CD14-positive monocyte (primary cell): ENCODE measurements at regions not wholly inside any gene's neighbourhood (a gene's known extent, or its start where the extent isn't known, plus 50 kb on each side); places are given as distances from the start of the nearest gene placed in this dataset.

Experiments
- DNase-seq, 3 donors: peaks; one replicate each; pipeline ENCODE4 v3.0.0-alpha.2; 2011 to 2022
- H2AFZ ChIP-seq: 2 replicates; pipeline ENCODE4 v1.6.0; 2012; ENCODE audit warnings: mild to moderate bottlenecking, low read depth, low read length, inconsistent platforms; ENCODE audit not compliant: insufficient read depth, poor library complexity, severe bottlenecking
- H3K27ac ChIP-seq, 2 donors: 1 replicate in 1 of 2; 2 replicates in 1 of 2; pipeline ENCODE4 v1.5.1; 2012 to 2013; ENCODE audit warnings: low read length in 2 of 2, control low read depth in 1 of 2, inconsistent platforms in 1 of 2, low read depth in 1 of 2, mild to moderate bottlenecking in 1 of 2
- H3K27me3 ChIP-seq, 2 donors: one replicate each; pipeline versions ENCODE4 v1.6.0 to v1.6.1; 2011 to 2013; ENCODE audit warnings: low read length in 2 of 2; ENCODE audit not compliant: control insufficient read depth in 2 of 2, insufficient read depth in 2 of 2
- H3K36me3 ChIP-seq, 2 donors: replicated peaks in 1 of 2; 1 replicate in 1 of 2; 2 replicates in 1 of 2; pipeline versions ENCODE4 v1.5.1 to v1.6.1; 2012 to 2013; ENCODE audit warnings: low read length in 2 of 2, control low read depth in 1 of 2, inconsistent platforms in 1 of 2, mild to moderate bottlenecking in 1 of 2; ENCODE audit not compliant: insufficient read depth in 2 of 2, control insufficient read depth in 1 of 2
- H3K4me1 ChIP-seq, 2 donors: 1 replicate in 1 of 2; 2 replicates in 1 of 2; pipeline versions ENCODE4 v1.5.1 to v1.6.1; 2012 to 2013; ENCODE audit warnings: low read length in 2 of 2, control low read depth in 1 of 2, inconsistent platforms in 1 of 2, mild to moderate bottlenecking in 1 of 2, moderate library complexity in 1 of 2; ENCODE audit not compliant: insufficient read depth in 2 of 2, control insufficient read depth in 1 of 2
- H3K4me2 ChIP-seq: replicated peaks from 2 replicates; pipeline ENCODE3; 2012; ENCODE audit warnings: low read length, moderate library complexity, mild to moderate bottlenecking; ENCODE audit not compliant: poor library complexity, severe bottlenecking; ENCODE audit errors: extremely low read depth
- H3K4me3 ChIP-seq, 3 experiments: fragments of 200-600 bp in 1 of 3; sonication (generic) in 1 of 3; replicated peaks in 1 of 3; 1 replicate in 2 of 3; 2 replicates in 1 of 3; pipeline ENCODE4 v1.5.1; 2011 to 2013; ENCODE audit warnings: low read length in 3 of 3, mild to moderate bottlenecking in 3 of 3, control low read depth in 2 of 3, low read depth in 2 of 3, inconsistent platforms in 1 of 3, moderate library complexity in 1 of 3
- H3K79me2 ChIP-seq: 2 replicates; pipeline ENCODE4 v1.6.0; 2012; ENCODE audit warnings: mild to moderate bottlenecking, control low read depth, inconsistent platforms, low read length, moderate library complexity; ENCODE audit not compliant: insufficient read depth
- H3K9ac ChIP-seq: 2 replicates; pipeline ENCODE4 v1.6.0; 2017; ENCODE audit warnings: low read length, mild to moderate bottlenecking; ENCODE audit not compliant: insufficient read depth, poor library complexity, severe bottlenecking
- H3K9me3 ChIP-seq, 2 donors: replicated peaks in 1 of 2; 1 replicate in 1 of 2; 2 replicates in 1 of 2; pipeline versions ENCODE4 v1.5.1 to v1.6.1; 2012 to 2013; ENCODE audit warnings: low read length in 2 of 2, control low read depth in 1 of 2; ENCODE audit not compliant: control insufficient read depth in 1 of 2, insufficient read depth in 1 of 2
- H4K20me1 ChIP-seq: 2 replicates; pipeline ENCODE4 v1.6.0; 2012; ENCODE audit warnings: mild to moderate bottlenecking, low read length, control low read depth, moderate library complexity; ENCODE audit not compliant: insufficient read depth
- H3K27ac Mint-ChIP-seq, 7 donors: one replicate each; pipeline ENCODE4 v1.8.0; 2020; ENCODE audit warnings: mild to moderate bottlenecking in 7 of 7, mixed read lengths in 7 of 7, moderate library complexity in 6 of 7, inconsistent platforms in 2 of 7
- H3K27me3 Mint-ChIP-seq, 3 donors: one replicate each; pipeline ENCODE4 v1.8.0; 2021 to 2022; ENCODE audit warnings: low read depth in 3 of 3, mild to moderate bottlenecking in 3 of 3, mixed read lengths in 3 of 3, moderate library complexity in 3 of 3, inconsistent platforms in 1 of 3
- H3K36me3 Mint-ChIP-seq, 2 donors: one replicate each; pipeline ENCODE4 v1.8.0; 2020; ENCODE audit warnings: mixed read lengths in 2 of 2, inconsistent platforms in 1 of 2, mild to moderate bottlenecking in 1 of 2
- H3K4me1 Mint-ChIP-seq: one replicate; pipeline ENCODE4 v1.8.0; 2020; ENCODE audit warnings: mild to moderate bottlenecking, mixed read lengths
- H3K4me3 Mint-ChIP-seq, 2 donors: one replicate each; pipeline ENCODE4 v1.8.0; 2020; ENCODE audit warnings: mild to moderate bottlenecking in 2 of 2, mixed read lengths in 2 of 2, moderate library complexity in 1 of 2
- H3K9me3 Mint-ChIP-seq, 7 donors: one replicate each; pipeline ENCODE4 v1.8.0; 2020 to 2022; ENCODE audit warnings: mixed read lengths in 7 of 7, mild to moderate bottlenecking in 6 of 7, moderate library complexity in 6 of 7, inconsistent platforms in 2 of 7
- CTCF ChIP-seq: fragments of 200-600 bp; IDR thresholded peaks from one replicate; pipeline ENCODE4 v1.8.0; 2022; ENCODE audit warnings: antibody characterized with exemption, mild to moderate bottlenecking
- WGBS: methylation state at CpG from one replicate; pipeline ENCODE4 v1.1.5; 2013; ENCODE audit warnings: missing lambda C conversion rate; ENCODE audit not compliant: insufficient coverage; 5-methylcytosine and 5-hydroxymethylcytosine counted together
- intact Hi-C, 2 donors: fragments of 100-400 bp; cut with micrococcal nuclease; formaldehyde crosslinking; loops; one replicate each; pipeline versions ENCODE4 v1.15.0 to v1.15.1; 2023

- Histone ChIP-seq H3K27ac (no peak overlapping the region), H3K4me3 (no peak overlapping the region), H3K9me3 (no peaks in the 10 kb centered on the region), H3K9ac (no peak overlapping the region), H3K36me3 (no peaks in the 10 kb centered on the region), H3K79me2 (no peaks in the 10 kb centered on the region), H3K4me2 (no peak overlapping the region), H2AFZ (no peak overlapping the region), H3K27me3 (peaks cover 0 to 2% of the 10 kb centered on the region in 2 donors), H3K4me1 (no peaks in the 10 kb centered on the region), H4K20me1 (no peaks in the 10 kb centered on the region)
- no CpG with 5 or more reads among the region's 4 CpGs for WGBS
- H3K9me3 Mint-ChIP-seq: peaks cover 0 to 4% (median 0%) of the 10 kb centered on the region in 7 donors
- no peak overlapping the region for H3K4me3 Mint-ChIP-seq
- H3K27ac Mint-ChIP-seq: no peak overlapping the region
- intact Hi-C loops: no loop called here
- no peak for DNase-seq
- no peak for TF ChIP-seq CTCF
- no peaks in the 10 kb centered on the region for H3K36me3 Mint-ChIP-seq
- peaks cover 4 to 5% (median 4%) of the 10 kb centered on the region in 3 donors for H3K27me3 Mint-ChIP-seq
- H3K4me1 Mint-ChIP-seq: no peaks in the 10 kb centered on the region
Measured at GRCh38 chr12:125372085-125372484, 306.9 kb downstream of the AACS start.

- peaks cover 0 to 4% (median 0%) of the 10 kb centered on the region in 7 donors for H3K9me3 Mint-ChIP-seq
- H2AFZ ChIP-seq: no peak overlapping the region
- H3K4me2 ChIP-seq: no peak overlapping the region
- DNase-seq: no peak
- intact Hi-C loops: no loop called here
- no peak overlapping the region for H3K27ac Mint-ChIP-seq
- no peaks in the 10 kb centered on the region for H3K9me3 ChIP-seq
- H3K4me1 ChIP-seq: no peaks in the 10 kb centered on the region
- H3K4me1 Mint-ChIP-seq: no peaks in the 10 kb centered on the region
- H3K4me3 Mint-ChIP-seq: no peak overlapping the region
- H4K20me1 ChIP-seq: no peaks in the 10 kb centered on the region
- H3K79me2 ChIP-seq: no peaks in the 10 kb centered on the region
- TF ChIP-seq CTCF: no peak
- no peak overlapping the region for H3K4me3 ChIP-seq
- no peaks in the 10 kb centered on the region for H3K27me3 ChIP-seq
- no peaks in the 10 kb centered on the region for H3K36me3 Mint-ChIP-seq
- H3K27me3 Mint-ChIP-seq: peaks cover 2 to 6% (median 5%) of the 10 kb centered on the region in 3 donors
- 70% methylated on average over 5 of the region's 6 CpGs for WGBS
- no peak overlapping the region for H3K27ac ChIP-seq
- no peaks in the 10 kb centered on the region for H3K36me3 ChIP-seq
- no peak overlapping the region for H3K9ac ChIP-seq
Measured at GRCh38 chr12:125373375-125373774, 308.1 kb downstream of the AACS start.
